VCaP (cell line): ENCODE measurements at regions not wholly inside any gene's neighbourhood (a gene's known extent, or its start where the extent isn't known, plus 50 kb on each side); places are given as distances from the start of the nearest gene placed in this dataset.

Experiments used
- H3K27ac ChIP-seq: fragments of 450-650 bp; 2 replicates; pipeline ENCODE4 v1.5.1; 2017
- CTCF ChIP-seq: fragments of 450-650 bp; conservative IDR thresholded peaks from 2 replicates; pipeline ENCODE4 v1.5.1; 2017; ENCODE audit warnings: mild to moderate bottlenecking, moderate library complexity

- H3K27ac ChIP-seq = no peak overlapping the region
- no peak for TF ChIP-seq CTCF
Observed at GRCh38 chrX:81348388-81348787, 146.5 kb downstream of the SH3BGRL start.

GRCh38 chrX:81354954-81355353 lies 153.1 kb downstream of the SH3BGRL start:
- no peak for TF ChIP-seq CTCF
- H3K27ac ChIP-seq = no peak overlapping the region

GRCh38 chrX:81355436-81355835 lies 153.5 kb downstream of the SH3BGRL start:
- H3K27ac ChIP-seq = no peak overlapping the region
- TF ChIP-seq CTCF = no peak

- no peak overlapping the region for H3K27ac ChIP-seq
- no peak for TF ChIP-seq CTCF
Observed at GRCh38 chrX:81367291-81367690, 165.4 kb downstream of the SH3BGRL start.

- TF ChIP-seq CTCF = peak; percentile 65
- H3K27ac ChIP-seq = no peak overlapping the region
Observed at GRCh38 chrX:81377329-81377728, 175.4 kb downstream of the SH3BGRL start.

GRCh38 chrX:81378560-81378959 lies 176.7 kb downstream of the SH3BGRL start:
- no peak for TF ChIP-seq CTCF
- no peak overlapping the region for H3K27ac ChIP-seq

GRCh38 chrX:81390237-81390636 lies 188.3 kb downstream of the SH3BGRL start:
- no peak overlapping the region for H3K27ac ChIP-seq
- TF ChIP-seq CTCF = no peak

GRCh38 chrX:81392396-81392795 lies 190.5 kb downstream of the SH3BGRL start:
- no peak overlapping the region for H3K27ac ChIP-seq
- no peak for TF ChIP-seq CTCF
